Fibroblast of lung (primary cell): ENCODE measurements at regions not wholly inside any gene's neighbourhood (a gene's known extent, or its start where the extent isn't known, plus 50 kb on each side); places are given as distances from the start of the nearest gene placed in this dataset.
A peak's percentile ranks its signal among the peaks of the same experiment; 100 is the strongest.

Experiments used
- DNase-seq, 2 donors: peaks; one replicate each; pipeline versions ENCODE4 v3.0.0 to v3.0.0-alpha.2; 2010; ENCODE audit warnings: low read depth in 2 of 2
- H2AFZ ChIP-seq: 2 replicates; pipeline ENCODE4 v1.5.1; 2012; ENCODE audit warnings: low read length, control low read depth, inconsistent platforms
- H3K27ac ChIP-seq: 2 replicates; pipeline ENCODE4 v1.5.1; 2011; ENCODE audit warnings: low read length, control low read depth; ENCODE audit not compliant: insufficient read depth
- H3K27me3 ChIP-seq: 2 replicates; pipeline ENCODE4 v1.5.1; 2011; ENCODE audit warnings: mild to moderate bottlenecking, low read length; ENCODE audit not compliant: control insufficient read depth, insufficient read depth
- H3K36me3 ChIP-seq: 2 replicates; pipeline ENCODE4 v1.5.1; 2011; ENCODE audit warnings: low read length; ENCODE audit not compliant: control insufficient read depth, insufficient read depth
- H3K4me1 ChIP-seq: 2 replicates; pipeline ENCODE4 v1.5.1; 2011; ENCODE audit warnings: low read length; ENCODE audit not compliant: control insufficient read depth, insufficient read depth; ENCODE audit errors: extremely low read depth
- H3K4me2 ChIP-seq: 2 replicates; pipeline ENCODE4 v1.5.1; 2011; ENCODE audit warnings: low read length, control low read depth; ENCODE audit not compliant: insufficient read depth; ENCODE audit errors: extremely low read depth
- H3K4me3 ChIP-seq, 4 experiments: fragments of 200-600 bp in 1 of 4; sonication (generic) in 1 of 4; replicated peaks in 1 of 4; 2 replicates each; pipeline ENCODE4 v1.5.1; 2011 to 2016; ENCODE audit warnings: low read length in 4 of 4, low read depth in 3 of 4, mild to moderate bottlenecking in 3 of 4, control low read depth in 2 of 4, inconsistent platforms in 1 of 4, mixed read lengths in 1 of 4; ENCODE audit not compliant: insufficient read depth in 1 of 4; ENCODE audit errors: control extremely low read depth in 1 of 4
- H3K79me2 ChIP-seq: 2 replicates; pipeline ENCODE4 v1.5.1; 2012; ENCODE audit warnings: mild to moderate bottlenecking, low read length, inconsistent platforms; ENCODE audit not compliant: control insufficient read depth, insufficient read depth
- H3K9ac ChIP-seq: 2 replicates; pipeline ENCODE4 v1.5.1; 2011; ENCODE audit warnings: mild to moderate bottlenecking, low read length, control low read depth; ENCODE audit not compliant: insufficient read depth
- H3K9me3 ChIP-seq: 2 replicates; pipeline ENCODE4 v1.5.1; 2012; ENCODE audit warnings: low read depth, low read length; ENCODE audit not compliant: control insufficient read depth, insufficient read depth
- H4K20me1 ChIP-seq: 2 replicates; pipeline ENCODE4 v1.5.1; 2011; ENCODE audit warnings: low read length; ENCODE audit not compliant: control insufficient read depth, insufficient read depth; ENCODE audit errors: extremely low read depth
- EZH2 ChIP-seq: IDR thresholded peaks from 2 replicates; pipeline ENCODE4 v1.5.1; 2012; ENCODE audit warnings: low read length, control low read depth, mild to moderate bottlenecking; ENCODE audit errors: missing control alignments
- TF ChIP-seq, protein P1 (sequence below), 2 donors: IDR thresholded peaks in 1 of 2; conservative IDR thresholded peaks in 1 of 2; 1 replicate in 1 of 2; 2 replicates in 1 of 2; pipeline ENCODE4 v1.5.1; 2011 to 2012; ENCODE audit warnings: low read length in 2 of 2, control low read depth in 1 of 2, inconsistent platforms in 1 of 2, low read depth in 1 of 2, mild to moderate bottlenecking in 1 of 2

DNA sequence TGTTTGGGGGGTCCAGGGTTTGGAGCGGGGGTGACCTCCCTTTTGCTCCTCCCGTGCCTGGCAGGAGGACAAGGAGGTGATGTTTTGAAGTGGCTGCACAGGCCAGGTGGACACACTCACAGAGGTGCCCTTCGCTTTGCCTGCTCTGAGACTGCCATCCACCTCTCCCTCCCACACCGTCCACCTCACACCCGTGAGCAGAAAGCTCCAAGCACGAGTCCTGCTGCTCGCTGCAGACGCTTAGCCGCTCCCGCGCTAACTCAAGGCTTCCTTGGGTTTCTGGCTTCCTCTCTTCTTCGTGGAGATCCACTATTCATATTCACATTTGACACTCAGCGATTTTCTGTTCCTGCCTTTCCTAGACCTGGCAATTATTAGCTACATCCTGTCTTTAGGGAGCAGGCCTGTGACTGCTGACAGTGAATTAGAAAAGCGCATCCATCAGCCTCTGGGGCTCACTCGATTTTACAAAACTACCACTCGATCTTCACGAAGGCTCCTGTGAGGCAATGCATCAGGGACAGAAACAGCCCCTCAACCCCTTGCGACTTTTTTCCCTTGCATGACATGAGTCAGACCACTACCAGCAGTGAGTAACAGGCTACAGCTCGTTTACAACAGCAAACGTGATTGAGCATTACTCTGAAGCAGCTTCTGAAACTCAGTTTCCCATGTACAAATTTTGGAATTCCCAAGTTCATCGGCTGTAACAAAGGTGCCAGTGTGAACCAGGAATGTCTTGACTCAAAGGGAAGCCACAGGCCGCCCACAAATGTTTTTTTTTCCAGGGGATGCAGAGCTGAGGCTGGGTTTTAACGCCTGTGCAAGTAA is 238.7 kb upstream of the SOX11 start:
- no peak overlapping the region for H2AFZ ChIP-seq
- no peak overlapping the region for H3K9ac ChIP-seq
- H3K79me2 ChIP-seq: no peaks in the 10 kb centered on the region
- DNase-seq: peak; percentile 58 to 90
- H3K4me3 ChIP-seq: no peak overlapping the region
- no peak overlapping the region for H3K4me2 ChIP-seq
- TF ChIP-seq EZH2: no peak
- TF ChIP-seq, protein P1, sequence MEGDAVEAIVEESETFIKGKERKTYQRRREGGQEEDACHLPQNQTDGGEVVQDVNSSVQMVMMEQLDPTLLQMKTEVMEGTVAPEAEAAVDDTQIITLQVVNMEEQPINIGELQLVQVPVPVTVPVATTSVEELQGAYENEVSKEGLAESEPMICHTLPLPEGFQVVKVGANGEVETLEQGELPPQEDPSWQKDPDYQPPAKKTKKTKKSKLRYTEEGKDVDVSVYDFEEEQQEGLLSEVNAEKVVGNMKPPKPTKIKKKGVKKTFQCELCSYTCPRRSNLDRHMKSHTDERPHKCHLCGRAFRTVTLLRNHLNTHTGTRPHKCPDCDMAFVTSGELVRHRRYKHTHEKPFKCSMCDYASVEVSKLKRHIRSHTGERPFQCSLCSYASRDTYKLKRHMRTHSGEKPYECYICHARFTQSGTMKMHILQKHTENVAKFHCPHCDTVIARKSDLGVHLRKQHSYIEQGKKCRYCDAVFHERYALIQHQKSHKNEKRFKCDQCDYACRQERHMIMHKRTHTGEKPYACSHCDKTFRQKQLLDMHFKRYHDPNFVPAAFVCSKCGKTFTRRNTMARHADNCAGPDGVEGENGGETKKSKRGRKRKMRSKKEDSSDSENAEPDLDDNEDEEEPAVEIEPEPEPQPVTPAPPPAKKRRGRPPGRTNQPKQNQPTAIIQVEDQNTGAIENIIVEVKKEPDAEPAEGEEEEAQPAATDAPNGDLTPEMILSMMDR (conservative IDR thresholded peaks at IDR 0.05 in 1 of 2, IDR thresholded peaks at IDR 0.05 in 1 of 2; ENCODE audit: low read depth in 1 of 2, low read length in 2 of 2): no peak
- no peaks in the 10 kb centered on the region for H3K4me1 ChIP-seq
- no peaks in the 10 kb centered on the region for H4K20me1 ChIP-seq
- H3K27ac ChIP-seq: no peak overlapping the region
- H3K27me3 ChIP-seq: no peaks in the 10 kb centered on the region
- H3K36me3 ChIP-seq: no peaks in the 10 kb centered on the region
- no peaks in the 10 kb centered on the region for H3K9me3 ChIP-seq

DNA sequence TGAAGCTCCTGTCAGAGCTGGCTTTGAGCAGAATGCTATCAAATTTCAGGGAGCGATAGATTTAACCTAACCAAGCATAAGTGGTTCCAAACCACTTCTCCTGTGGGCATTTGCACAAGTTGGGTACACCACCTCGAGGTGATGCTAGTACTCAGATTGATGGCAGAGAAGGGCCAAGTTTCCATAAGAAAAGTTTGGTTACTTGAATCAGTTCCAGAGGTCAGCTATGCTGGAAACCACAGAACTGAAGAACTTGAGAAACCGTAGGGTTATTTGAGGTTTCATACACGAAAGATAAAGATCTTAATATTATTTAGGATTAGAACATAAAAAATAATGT is 238.2 kb upstream of the SOX11 start:
- Histone ChIP-seq H3K4me1 (no peaks in the 10 kb centered on the region), H3K9me3 (no peaks in the 10 kb centered on the region), H3K9ac (no peak overlapping the region), H3K36me3 (no peaks in the 10 kb centered on the region), H2AFZ (no peak overlapping the region), H3K79me2 (no peaks in the 10 kb centered on the region), H4K20me1 (no peaks in the 10 kb centered on the region), H3K27me3 (no peaks in the 10 kb centered on the region), H3K4me2 (no peak overlapping the region), H3K27ac (no peak overlapping the region), H3K4me3 (no peak overlapping the region)
- peak in 1 of 2 donors; percentile 62 for DNase-seq
- TF ChIP-seq EZH2: no peak
- TF ChIP-seq, protein P1 (conservative IDR thresholded peaks at IDR 0.05 in 1 of 2, IDR thresholded peaks at IDR 0.05 in 1 of 2; ENCODE audit: low read depth in 1 of 2, low read length in 2 of 2): no peak

DNA sequence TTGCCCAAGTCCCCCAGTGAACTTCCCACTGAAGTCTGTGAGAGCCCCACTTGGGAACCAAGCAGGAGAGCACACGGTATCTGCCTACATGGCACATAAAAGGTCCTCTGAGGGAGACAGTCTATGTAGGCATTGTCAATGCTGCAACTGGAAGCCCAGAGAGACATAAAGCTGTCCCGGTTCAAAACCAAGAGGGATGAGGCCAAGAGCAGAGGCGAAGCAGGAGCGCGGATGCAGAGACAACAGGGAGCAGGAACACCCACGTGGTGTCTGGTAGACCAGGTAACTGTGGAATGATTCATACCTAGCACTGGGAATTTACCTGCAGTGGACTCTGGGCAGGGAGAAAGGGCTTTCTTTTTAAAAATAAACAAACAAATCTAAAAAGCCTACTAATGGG is 233.1 kb upstream of the SOX11 start:
- Histone ChIP-seq H3K27ac (no peak overlapping the region), H3K4me1 (no peaks in the 10 kb centered on the region), H3K9me3 (no peaks in the 10 kb centered on the region), H3K27me3 (no peaks in the 10 kb centered on the region), H3K36me3 (no peaks in the 10 kb centered on the region), H3K4me2 (no peak overlapping the region), H2AFZ (no peak overlapping the region), H3K4me3 (no peak overlapping the region), H4K20me1 (no peaks in the 10 kb centered on the region), H3K79me2 (no peaks in the 10 kb centered on the region), H3K9ac (no peak overlapping the region)
- DNase-seq: no peak
- TF ChIP-seq, protein P1 (conservative IDR thresholded peaks at IDR 0.05 in 1 of 2, IDR thresholded peaks at IDR 0.05 in 1 of 2; ENCODE audit: low read depth in 1 of 2, low read length in 2 of 2): no peak
- TF ChIP-seq EZH2: no peak
